ENCODE measurements at regions not wholly inside any gene's neighbourhood (a gene's known extent, or its start where the extent isn't known, plus 50 kb on each side); places are given as distances from the start of the nearest gene placed in this dataset.
A peak's percentile ranks its signal among the peaks of the same experiment; 100 is the strongest.

DNA sequence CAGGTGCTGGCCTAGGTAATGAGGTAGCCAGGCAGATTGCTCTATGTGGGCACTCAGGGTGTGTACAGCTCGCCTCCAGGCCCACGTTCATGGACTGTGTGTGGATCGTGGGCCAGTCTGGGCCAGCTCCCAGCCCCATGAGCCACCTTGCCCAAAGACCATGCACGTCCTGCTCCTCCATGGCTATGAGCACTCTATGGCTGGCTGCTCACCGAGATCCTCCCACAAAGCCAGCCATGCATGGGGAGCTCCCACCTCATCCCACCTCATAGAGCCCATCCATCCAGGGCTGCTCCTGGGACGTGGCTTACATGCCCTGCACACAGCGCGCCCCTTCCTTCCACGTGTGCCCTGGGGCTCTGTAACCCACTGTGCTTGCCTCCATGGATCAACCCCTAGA lies 262.5 kb upstream of the IRX1 start:
- Mint-ChIP-seq H3K27ac (no peak overlapping the region), H3K36me3 (ENCODE audit: low read depth) (no peaks in the 10 kb centered on the region), H3K4me3 (no peak overlapping the region), H3K9me3 (no peaks in the 10 kb centered on the region), H3K27me3 (ENCODE audit: low read depth, poor library complexity) (peaks cover 22% of the 10 kb centered on the region), H3K4me1 (no peaks in the 10 kb centered on the region)
- no peak for DNase-seq
- TF ChIP-seq, protein P1, sequence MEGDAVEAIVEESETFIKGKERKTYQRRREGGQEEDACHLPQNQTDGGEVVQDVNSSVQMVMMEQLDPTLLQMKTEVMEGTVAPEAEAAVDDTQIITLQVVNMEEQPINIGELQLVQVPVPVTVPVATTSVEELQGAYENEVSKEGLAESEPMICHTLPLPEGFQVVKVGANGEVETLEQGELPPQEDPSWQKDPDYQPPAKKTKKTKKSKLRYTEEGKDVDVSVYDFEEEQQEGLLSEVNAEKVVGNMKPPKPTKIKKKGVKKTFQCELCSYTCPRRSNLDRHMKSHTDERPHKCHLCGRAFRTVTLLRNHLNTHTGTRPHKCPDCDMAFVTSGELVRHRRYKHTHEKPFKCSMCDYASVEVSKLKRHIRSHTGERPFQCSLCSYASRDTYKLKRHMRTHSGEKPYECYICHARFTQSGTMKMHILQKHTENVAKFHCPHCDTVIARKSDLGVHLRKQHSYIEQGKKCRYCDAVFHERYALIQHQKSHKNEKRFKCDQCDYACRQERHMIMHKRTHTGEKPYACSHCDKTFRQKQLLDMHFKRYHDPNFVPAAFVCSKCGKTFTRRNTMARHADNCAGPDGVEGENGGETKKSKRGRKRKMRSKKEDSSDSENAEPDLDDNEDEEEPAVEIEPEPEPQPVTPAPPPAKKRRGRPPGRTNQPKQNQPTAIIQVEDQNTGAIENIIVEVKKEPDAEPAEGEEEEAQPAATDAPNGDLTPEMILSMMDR (IDR thresholded peaks at IDR 0.05) = no peak

DNA sequence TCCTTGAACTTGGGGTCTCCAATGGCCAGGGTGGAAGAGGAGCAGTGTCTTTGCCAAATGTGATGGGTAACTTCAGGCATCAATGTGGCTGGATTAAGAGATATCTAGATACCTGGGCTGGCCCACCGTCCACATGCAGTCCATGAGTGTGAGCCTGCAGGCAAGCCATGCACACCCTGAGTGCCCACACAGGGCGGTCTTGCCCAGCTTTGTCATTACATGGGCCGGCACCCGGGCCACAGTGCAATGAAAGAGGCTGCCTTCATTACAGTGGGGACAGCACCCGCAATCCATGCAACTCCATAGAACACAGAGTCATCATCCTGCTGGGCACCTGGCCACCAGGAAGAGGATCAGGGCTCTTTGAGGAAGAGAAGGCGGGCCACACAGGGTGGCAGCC lies 263.8 kb upstream of the IRX1 start:
- Mint-ChIP-seq H3K4me3 (no peak overlapping the region), H3K27me3 (ENCODE audit: low read depth, poor library complexity) (peaks cover 14% of the 10 kb centered on the region), H3K36me3 (ENCODE audit: low read depth) (no peaks in the 10 kb centered on the region), H3K27ac (no peak overlapping the region), H3K9me3 (no peaks in the 10 kb centered on the region), H3K4me1 (no peaks in the 10 kb centered on the region)
- TF ChIP-seq, protein P1 (IDR thresholded peaks at IDR 0.05) = no peak
- DNase-seq = no peak

DNA sequence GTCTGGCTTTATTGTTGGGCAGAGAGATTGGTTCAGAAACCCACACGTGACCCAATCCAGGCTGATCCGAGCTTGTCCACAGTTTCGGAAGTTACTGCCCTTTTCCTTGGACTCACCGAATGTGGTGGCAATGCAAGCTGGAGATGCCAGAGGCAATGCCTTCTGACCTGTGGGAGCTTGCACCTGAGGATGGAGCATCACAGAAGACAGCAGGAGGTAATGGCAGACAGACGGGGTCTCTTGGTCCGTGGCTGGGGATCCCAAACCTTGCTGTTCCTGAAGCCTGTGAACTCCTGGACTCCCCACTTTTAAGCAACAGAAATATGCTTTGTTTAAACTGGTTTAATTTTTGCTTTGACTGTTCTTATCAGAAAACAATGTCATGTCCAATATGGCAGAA lies 265.2 kb upstream of the IRX1 start:
- Mint-ChIP-seq H3K4me1 (peaks cover 3% of the 10 kb centered on the region), H3K9me3 (no peaks in the 10 kb centered on the region), H3K27me3 (ENCODE audit: low read depth, poor library complexity) (peaks cover 12% of the 10 kb centered on the region), H3K27ac (no peak overlapping the region), H3K4me3 (no peak overlapping the region), H3K36me3 (ENCODE audit: low read depth) (no peaks in the 10 kb centered on the region)
- no peak for DNase-seq
- TF ChIP-seq, protein P1 (IDR thresholded peaks at IDR 0.05) = no peak

DNA sequence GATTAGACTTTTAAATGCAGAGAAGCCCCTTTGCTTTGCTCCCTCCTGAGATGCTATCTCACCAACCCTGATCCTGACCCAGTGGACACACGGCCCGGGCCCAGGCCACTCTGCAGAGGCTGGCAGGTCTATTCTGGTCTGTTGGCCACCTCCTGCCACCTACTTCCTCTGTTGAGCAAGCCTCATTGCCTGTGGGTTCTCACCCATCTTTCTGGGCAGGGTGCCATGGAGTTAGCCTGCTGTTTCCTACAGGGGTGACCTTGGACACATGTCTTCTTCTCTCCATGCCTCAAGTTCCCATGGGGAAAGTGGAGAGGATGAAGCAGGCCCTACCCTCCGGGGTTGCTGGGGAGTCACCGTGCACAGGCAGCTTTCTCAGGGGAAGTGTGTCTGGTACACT lies 266.2 kb upstream of the IRX1 start:
- Mint-ChIP-seq H3K9me3 (no peaks in the 10 kb centered on the region), H3K27ac (no peak overlapping the region), H3K4me3 (no peak overlapping the region), H3K27me3 (ENCODE audit: low read depth, poor library complexity) (peaks cover 16% of the 10 kb centered on the region), H3K4me1 (peaks cover 5% of the 10 kb centered on the region), H3K36me3 (ENCODE audit: low read depth) (no peaks in the 10 kb centered on the region)
- TF ChIP-seq, protein P1 (IDR thresholded peaks at IDR 0.05) = no peak
- no peak for DNase-seq

DNA sequence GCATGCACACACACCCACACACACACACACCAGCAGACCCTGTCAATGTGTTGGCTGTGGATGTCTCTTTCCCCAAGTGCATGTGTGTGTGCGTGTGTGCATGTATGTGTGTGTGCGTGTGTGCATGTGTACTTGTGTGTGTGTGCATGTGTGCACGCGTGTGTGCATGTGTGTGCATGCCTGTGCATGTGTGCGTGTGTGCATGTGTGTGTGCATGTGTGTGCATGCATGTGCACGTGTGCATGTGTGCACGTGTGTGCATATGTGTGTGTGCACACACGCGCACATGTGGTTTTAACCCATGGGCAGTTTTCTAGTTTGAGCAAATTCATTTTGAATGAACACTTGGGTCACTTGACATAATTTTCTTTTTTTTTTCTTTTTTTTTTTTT lies 268.8 kb upstream of the IRX1 start:
- TF ChIP-seq, protein P1 (IDR thresholded peaks at IDR 0.05) = no peak
- peaks cover 5% of the 10 kb centered on the region for H3K4me1 Mint-ChIP-seq
- H3K27me3 Mint-ChIP-seq (ENCODE audit: low read depth, poor library complexity) = peaks cover 12% of the 10 kb centered on the region
- H3K9me3 Mint-ChIP-seq = no peaks in the 10 kb centered on the region
- H3K27ac Mint-ChIP-seq = no peak overlapping the region
- no peak overlapping the region for H3K4me3 Mint-ChIP-seq
- no peaks in the 10 kb centered on the region for H3K36me3 Mint-ChIP-seq (ENCODE audit: low read depth)
- DNase-seq = no peak

DNA sequence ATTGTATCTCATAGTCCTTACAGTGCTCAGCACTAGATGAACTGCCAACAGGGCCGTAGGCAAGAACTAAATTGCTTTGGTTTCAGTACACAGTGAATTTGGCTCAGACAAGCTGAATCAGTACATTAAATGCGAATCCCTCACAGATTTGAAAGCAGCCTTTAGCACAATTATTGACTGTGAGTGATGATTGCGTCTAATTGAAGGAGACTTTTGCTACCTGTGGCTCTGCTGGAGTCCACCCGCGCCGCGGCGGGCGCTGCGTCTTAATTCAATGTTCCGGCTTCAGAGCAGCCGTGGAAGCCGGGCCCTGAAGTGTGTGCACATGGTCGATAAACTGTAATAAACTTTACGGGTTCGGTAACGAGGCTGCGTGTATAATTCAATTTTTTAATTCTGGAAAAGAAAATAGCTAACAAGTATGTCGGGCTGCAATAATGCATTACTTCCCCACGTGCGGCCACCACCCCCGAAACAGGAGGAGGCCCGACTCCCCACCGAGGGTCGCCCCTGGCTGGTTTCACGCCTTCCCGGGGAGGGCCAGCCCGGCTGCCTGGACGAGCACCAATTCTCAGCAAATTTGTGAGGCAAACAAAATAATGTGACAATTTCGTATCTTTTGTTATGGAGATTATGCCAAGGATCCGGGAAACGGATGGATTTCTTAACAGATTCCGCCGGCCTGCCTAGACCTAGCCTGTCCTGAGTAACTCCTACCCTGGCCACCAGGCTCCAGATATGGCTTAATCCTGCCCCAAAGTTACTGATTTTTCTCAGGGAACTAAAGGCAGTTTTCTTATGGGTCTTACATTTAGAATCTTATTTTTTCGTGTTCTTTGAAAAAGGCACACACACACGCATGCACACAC lies 269.4 kb upstream of the IRX1 start:
- Mint-ChIP-seq H3K36me3 (ENCODE audit: low read depth) (no peaks in the 10 kb centered on the region), H3K4me1 (peaks cover 5% of the 10 kb centered on the region), H3K4me3 (no peak overlapping the region), H3K27me3 (ENCODE audit: low read depth, poor library complexity) (peaks cover 11% of the 10 kb centered on the region), H3K27ac (peak overlapping the region; percentile 15), H3K9me3 (no peaks in the 10 kb centered on the region)
- DNase-seq = no peak
- TF ChIP-seq, protein P1 (IDR thresholded peaks at IDR 0.05) = no peak
